Lower leg skin (tissue), 3 donors: ENCODE measurements at regions not wholly inside any gene's neighbourhood (a gene's known extent, or its start where the extent isn't known, plus 50 kb on each side); places are given as distances from the start of the nearest gene placed in this dataset.

Experiments used
- POLR2A ChIP-seq, 2 donors: fragments of 450-650 bp; IDR thresholded peaks; one replicate each; pipeline ENCODE4 v1.6.1; 2016 to 2017; ENCODE audit warnings: antibody characterized with exemption in 2 of 2, mild to moderate bottlenecking in 1 of 2, moderate library complexity in 1 of 2
- TF ChIP-seq, protein P1 (sequence below), 3 donors: fragments of 450-650 bp; IDR thresholded peaks; one replicate each; pipeline ENCODE4 v1.5.1; 2016; ENCODE audit warnings: antibody characterized with exemption in 3 of 3, mild to moderate bottlenecking in 3 of 3, moderate library complexity in 2 of 3

- TF ChIP-seq, protein P1, sequence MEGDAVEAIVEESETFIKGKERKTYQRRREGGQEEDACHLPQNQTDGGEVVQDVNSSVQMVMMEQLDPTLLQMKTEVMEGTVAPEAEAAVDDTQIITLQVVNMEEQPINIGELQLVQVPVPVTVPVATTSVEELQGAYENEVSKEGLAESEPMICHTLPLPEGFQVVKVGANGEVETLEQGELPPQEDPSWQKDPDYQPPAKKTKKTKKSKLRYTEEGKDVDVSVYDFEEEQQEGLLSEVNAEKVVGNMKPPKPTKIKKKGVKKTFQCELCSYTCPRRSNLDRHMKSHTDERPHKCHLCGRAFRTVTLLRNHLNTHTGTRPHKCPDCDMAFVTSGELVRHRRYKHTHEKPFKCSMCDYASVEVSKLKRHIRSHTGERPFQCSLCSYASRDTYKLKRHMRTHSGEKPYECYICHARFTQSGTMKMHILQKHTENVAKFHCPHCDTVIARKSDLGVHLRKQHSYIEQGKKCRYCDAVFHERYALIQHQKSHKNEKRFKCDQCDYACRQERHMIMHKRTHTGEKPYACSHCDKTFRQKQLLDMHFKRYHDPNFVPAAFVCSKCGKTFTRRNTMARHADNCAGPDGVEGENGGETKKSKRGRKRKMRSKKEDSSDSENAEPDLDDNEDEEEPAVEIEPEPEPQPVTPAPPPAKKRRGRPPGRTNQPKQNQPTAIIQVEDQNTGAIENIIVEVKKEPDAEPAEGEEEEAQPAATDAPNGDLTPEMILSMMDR (IDR thresholded peaks at IDR 0.05): no peak
- no peak for TF ChIP-seq POLR2A (IDR thresholded peaks at IDR 0.05)
Measured at GRCh38 chr19:33971073-33971472, 174.4 kb downstream of the KCTD15 start.
